GM19240 (cell line): ENCODE measurements at regions not wholly inside any gene's neighbourhood (a gene's known extent, or its start where the extent isn't known, plus 50 kb on each side); places are given as distances from the start of the nearest gene placed in this dataset.

Source experiments
- DNase-seq: peaks from one replicate; pipeline ENCODE4 v3.0.0; 2011; ENCODE audit warnings: low spot score; ENCODE audit not compliant: insufficient read length

GRCh38 chr4:189081826-189082225 is 858.8 kb upstream of the FRG1 start:
- DNase-seq = no peak

GRCh38 chr4:189083769-189084168 is 856.9 kb upstream of the FRG1 start:
- DNase-seq = no peak

- DNase-seq = no peak
These were observed 856.0 kb upstream of the FRG1 start for GRCh38 chr4:189084671-189085070.

GRCh38 chr4:189087971-189088370 is 852.7 kb upstream of the FRG1 start:
- no peak for DNase-seq

DNA sequence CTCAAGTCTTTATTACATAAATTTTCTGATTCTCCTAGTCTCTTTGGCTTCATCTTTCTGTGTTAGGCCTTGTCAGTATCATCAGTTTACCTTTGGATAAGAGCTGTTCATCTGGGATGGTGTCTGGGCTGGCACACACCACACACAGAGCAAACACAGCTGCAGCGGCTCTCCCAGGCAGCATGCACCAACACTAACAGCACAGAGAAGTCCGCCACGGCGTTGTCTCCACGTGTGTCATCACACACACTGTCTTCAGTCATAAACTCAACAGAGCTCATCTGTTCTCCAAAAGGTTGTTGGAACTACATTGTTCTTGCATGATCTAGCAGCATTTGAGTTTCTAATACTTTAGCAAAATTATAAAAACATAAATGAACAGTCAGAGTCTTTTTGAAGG is 851.9 kb upstream of the FRG1 start:
- no peak for DNase-seq

DNA sequence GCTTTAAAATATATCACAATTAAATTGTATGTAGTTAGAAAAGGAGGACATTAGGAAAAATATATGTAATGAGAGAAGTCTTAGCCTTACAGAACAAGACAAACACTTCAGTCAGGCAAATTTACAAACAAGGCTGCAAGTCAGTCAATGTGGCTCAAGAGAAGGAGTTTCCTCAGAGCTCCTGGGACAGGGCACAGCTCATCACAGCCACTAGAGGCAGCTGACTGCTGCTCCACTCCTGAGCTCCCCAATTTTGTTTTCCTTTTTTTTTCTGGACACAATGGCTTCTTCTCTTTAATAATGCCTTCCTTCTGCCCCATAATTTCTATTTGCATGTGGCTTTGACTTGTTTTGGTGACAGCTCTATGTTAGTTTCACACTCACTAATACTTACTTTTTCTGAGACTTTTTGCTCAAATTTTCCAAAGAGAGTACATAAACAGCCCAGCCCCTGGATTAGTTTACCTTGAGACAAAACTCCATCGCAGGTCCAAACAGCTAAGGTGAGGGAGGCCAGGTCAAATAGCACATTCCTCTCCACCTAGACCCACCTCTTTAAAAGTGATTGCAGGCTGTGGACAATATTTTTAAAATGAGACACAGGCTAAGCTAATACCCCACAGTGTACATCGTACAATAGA is 850.4 kb upstream of the FRG1 start:
- no peak for DNase-seq

DNA sequence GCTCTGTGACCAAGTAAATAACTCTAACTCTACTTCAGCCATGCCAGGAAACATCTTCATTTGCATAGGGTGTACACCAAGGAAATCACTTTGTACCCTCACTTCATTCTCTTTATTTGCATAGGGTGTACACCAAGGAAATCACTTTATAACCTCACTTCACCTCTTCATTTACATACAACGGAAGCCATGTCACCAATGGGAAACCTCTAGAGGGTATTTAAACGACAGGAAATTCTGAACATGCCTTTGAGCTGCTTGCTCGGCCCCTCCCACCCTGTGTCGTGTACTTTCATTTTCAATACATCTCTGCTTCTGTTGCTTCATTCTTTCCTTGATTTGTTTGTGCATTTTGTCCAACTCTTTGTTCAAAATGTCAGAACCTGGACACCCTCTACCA is 848.1 kb upstream of the FRG1 start:
- no peak for DNase-seq

DNA sequence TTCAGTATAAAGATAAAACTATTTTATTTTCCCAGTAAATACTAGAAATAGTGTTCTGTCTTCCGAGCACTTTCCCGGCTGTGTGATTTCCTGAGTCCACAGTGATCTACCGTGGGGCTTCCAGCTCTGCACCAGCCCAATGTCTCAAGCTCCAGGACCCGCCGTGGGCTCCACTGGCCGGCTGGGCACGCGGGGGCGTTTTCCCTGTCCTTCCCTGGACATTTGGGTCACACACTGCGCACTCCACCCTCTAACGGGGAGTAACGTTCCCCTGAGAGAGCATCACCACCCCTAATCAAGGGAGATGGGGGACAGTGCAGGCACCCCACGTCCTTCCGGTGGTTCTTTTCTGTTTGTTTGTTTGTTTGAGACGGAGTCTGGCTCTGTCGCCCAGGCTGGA is 844.6 kb upstream of the FRG1 start:
- no peak for DNase-seq

- no peak for DNase-seq
These were observed 844.0 kb upstream of the FRG1 start for GRCh38 chr4:189096717-189097116.

DNA sequence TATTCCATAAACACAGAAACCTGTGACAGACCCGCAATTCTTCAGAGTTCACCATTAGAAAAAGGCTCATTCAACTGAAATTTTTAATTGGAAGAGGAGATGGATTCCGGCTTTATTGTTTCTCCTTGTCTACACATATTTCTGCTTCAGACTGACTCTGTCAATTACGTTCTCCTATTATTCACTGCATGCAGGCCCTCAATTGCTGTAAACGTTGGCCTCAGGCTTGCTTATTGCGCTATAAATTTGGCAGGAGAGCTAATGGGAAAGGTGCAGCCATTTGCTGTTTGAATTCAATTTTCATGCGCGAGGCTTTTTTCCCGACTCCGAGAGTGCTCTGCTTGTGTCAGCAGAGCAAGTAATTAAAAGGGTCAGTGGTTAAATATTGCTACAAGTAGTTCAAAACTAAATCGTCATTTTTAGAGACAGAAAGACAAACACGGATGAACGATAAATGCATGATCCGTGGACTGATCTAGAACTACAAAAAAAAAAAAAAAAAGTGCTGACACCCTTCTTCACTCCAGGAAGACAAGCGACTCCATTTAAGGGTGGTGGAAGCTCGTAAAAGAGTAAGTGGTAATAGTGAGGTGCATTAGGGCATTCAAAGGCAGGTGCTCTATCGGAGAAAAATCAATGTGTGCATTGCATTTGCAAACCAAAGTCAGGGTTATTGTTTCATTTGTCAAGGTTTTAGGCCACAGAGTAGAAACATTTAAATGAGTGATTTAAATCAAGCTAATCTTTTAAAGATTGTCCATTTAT is 841.6 kb upstream of the FRG1 start:
- no peak for DNase-seq

DNA sequence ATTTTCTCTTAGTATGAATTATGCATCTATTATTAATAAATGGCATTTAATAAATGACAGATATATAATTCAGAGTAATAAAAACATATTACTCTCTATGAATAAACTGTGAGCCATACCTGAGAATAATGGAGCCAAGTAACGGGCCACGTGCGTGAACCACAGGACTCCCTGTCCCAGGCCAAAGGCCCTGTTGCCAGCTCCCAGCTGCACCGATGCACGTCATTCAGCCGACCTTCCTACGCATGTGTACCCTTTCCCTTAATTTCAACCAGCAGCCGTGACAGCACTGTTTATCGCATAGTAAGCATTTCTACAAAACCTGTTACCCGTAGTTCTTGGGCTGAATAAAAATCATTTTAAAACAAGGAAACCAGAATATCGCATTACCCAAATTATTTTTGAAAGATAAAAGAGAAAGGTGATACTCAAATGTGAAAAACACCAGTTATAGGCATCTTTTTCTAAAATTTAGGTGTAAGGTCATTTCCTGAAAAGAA is 827.2 kb upstream of the FRG1 start:
- DNase-seq = no peak

DNA sequence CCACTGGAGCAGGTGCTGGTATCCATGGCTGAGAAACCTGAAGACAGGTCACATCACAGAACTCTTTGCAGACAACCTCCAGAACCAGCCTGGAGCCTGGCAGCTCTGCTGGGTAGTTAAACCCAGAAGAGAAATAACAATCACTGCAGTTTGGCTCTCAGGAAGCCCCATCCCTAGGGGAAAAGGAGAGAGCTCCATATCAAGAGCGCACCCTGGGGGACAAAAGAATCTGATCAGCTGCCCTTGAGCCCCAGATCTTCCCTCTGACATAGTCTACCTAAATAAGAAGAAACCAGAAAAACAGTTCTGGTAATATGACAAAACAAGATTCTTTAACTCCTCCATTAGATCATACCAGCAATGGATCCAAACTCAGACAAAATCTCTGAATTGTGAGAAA is 823.2 kb upstream of the FRG1 start:
- DNase-seq = no peak

DNA sequence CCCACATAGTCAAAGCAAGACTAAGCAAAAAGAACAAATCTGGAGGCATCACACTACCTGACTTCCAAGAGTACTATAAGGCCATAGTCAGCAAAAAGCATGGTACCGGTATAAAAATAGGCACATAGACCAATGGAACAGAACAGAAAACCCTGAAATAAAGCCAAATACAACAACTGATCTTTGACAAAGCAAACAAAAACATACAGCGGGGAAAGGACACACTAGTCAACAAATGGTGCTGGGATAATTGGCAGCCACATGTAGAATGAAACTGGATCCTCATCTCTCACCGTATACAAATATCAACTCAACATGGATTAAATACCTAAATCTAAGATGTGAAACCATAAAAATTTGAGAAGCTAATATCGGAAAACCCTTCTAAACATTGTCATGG is 819.3 kb upstream of the FRG1 start:
- no peak for DNase-seq

GRCh38 chr4:189124149-189124758 is 816.4 kb upstream of the FRG1 start:
- DNase-seq = no peak

GRCh38 chr4:189124791-189125190 is 815.9 kb upstream of the FRG1 start:
- DNase-seq = no peak

- no peak for DNase-seq
These were observed 814.6 kb upstream of the FRG1 start for GRCh38 chr4:189126040-189126439.

DNA sequence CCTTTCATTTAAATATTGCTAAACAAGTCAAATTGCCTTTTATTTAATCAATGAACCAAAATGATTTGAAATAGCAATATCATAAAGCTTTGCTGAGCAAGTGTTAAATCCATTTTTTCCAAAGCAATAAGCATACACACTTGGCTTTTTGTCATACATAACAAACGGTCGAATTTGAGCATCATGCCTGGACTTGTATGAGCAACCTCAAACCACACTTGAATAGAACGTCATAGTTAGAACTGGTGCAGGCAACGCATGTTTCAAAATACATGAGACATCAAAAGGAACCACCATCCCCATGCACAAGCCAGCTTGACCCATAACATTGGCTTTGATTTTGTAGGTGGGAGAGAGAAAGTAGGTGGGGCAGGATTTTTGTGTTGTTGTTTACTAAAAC is 812.3 kb upstream of the FRG1 start:
- no peak for DNase-seq

DNA sequence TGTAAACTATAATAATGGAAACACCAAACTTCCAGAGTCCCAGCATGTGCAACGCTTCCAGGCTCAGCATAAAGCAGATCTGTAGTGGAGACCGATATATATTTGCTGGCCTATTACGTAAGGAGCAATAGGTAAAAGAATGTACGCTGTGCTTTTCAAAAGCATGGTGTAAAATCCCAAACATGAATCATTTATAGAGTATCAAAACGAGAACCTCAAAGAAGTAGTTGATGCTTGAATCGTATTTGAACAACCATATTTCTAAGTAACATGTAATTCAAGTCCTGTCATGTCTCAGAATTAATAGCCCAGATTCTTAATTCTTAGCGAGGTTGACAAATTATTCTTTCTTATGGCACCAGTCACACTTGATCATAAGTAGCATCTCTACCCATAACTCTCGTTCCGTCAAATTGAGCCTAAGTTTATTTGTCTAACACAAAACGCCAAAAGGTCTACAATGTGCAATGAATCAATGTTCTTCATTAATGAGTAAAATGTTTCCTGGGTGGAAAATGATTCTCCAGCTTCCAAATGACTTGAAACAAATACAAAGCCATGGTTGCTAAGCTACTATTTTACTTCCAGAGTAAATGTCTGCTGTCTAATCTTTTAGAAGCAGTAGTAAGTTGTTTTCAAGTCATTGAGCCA is 811.5 kb upstream of the FRG1 start:
- DNase-seq = no peak

GRCh38 chr4:189131118-189131517 is 809.6 kb upstream of the FRG1 start:
- DNase-seq = no peak

- DNase-seq = no peak
These were observed 804.2 kb upstream of the FRG1 start for GRCh38 chr4:189136462-189136861.

DNA sequence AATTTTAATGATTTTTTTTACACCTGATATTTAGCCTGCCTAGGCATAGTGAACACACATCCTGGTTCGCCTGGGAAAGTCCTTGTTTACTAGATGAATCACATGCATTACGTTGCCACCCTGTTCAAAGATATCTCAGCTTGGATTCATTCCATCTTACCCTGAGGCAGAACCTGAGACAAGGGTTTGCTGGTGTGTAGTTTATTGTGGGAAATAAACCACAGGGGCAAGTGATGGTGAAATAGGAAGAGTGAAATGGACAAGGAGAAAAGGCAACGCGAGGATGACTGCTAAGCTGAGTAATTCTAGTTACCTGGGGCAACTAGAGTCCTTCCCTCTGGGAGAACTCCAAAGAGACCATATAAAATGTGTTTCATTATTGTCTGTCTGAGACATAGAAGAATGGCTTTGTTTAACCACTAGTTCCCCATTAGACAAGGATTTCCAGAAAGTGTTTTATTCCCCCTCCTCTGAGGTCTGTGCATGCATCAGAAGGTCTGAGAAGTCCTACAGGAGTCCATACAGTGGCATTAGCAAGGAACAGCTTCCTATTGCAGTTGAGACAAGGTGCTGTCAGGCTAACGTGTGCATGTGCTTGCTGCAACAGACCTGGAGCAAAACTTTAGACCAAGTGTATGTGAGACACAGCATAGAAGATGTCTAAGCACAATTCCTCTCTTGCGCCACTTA is 797.3 kb upstream of the FRG1 start:
- DNase-seq = no peak
